ENCODE measurements at regions not wholly inside any gene's neighbourhood (a gene's known extent, or its start where the extent isn't known, plus 50 kb on each side); places are given as distances from the start of the nearest gene placed in this dataset.

DNA sequence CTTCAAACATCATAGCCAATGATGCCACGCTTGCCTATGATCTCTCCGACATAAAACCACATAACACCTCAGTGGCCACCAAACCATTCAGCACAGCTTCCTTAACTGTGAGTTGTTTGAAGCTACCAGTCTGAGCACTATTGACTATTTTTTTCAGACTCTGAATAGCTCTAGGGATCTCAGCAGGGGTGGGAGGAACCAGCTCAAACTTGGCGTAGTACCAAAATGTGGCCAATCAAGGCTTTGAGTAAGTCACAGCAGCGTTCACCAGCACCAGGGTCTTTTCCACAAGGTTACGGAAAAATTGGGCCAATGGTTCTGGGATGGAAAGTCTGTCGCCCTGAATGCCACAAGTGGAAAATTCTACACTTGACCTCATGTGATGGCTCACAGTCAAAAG is 70.6 kb downstream of the SMPDL3A start:
- peaks cover 14% of the 10 kb centered on the region for H3K27me3 Mint-ChIP-seq (ENCODE audit: low read depth)
- no peak overlapping the region for H3K27ac Mint-ChIP-seq
- H3K4me3 Mint-ChIP-seq = no peak overlapping the region
- POLR2A ChIA-PET = no interaction called here
- H3K36me3 Mint-ChIP-seq = no peaks in the 10 kb centered on the region
- CTCF ChIA-PET = interaction anchor here (2.2 kb wide), 1 partner anchor 10 kb away, joined by 5 read pairs; no protein-coding TSS in a partner anchor
- DNase-seq (ENCODE audit: low spot score) (no peak), ATAC-seq (peak; percentile 26; the same call in 1 of the 2 replicates)
- no peaks in the 10 kb centered on the region for H3K9me3 Mint-ChIP-seq
- TF ChIP-seq, protein P1, sequence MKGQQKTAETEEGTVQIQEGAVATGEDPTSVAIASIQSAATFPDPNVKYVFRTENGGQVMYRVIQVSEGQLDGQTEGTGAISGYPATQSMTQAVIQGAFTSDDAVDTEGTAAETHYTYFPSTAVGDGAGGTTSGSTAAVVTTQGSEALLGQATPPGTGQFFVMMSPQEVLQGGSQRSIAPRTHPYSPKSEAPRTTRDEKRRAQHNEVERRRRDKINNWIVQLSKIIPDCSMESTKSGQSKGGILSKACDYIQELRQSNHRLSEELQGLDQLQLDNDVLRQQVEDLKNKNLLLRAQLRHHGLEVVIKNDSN (CRISPR knock-in tag; IDR thresholded peaks at IDR 0.05) = no peak
- TF ChIP-seq, protein P2, sequence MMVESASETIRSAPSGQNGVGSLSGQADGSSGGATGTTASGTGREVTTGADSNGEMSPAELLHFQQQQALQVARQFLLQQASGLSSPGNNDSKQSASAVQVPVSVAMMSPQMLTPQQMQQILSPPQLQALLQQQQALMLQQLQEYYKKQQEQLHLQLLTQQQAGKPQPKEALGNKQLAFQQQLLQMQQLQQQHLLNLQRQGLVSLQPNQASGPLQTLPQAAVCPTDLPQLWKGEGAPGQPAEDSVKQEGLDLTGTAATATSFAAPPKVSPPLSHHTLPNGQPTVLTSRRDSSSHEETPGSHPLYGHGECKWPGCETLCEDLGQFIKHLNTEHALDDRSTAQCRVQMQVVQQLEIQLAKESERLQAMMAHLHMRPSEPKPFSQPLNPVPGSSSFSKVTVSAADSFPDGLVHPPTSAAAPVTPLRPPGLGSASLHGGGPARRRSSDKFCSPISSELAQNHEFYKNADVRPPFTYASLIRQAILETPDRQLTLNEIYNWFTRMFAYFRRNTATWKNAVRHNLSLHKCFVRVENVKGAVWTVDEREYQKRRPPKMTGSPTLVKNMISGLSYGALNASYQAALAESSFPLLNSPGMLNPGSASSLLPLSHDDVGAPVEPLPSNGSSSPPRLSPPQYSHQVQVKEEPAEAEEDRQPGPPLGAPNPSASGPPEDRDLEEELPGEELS (CRISPR knock-in tag; IDR thresholded peaks at IDR 0.05) = no peak
- TF ChIP-seq, protein P3, sequence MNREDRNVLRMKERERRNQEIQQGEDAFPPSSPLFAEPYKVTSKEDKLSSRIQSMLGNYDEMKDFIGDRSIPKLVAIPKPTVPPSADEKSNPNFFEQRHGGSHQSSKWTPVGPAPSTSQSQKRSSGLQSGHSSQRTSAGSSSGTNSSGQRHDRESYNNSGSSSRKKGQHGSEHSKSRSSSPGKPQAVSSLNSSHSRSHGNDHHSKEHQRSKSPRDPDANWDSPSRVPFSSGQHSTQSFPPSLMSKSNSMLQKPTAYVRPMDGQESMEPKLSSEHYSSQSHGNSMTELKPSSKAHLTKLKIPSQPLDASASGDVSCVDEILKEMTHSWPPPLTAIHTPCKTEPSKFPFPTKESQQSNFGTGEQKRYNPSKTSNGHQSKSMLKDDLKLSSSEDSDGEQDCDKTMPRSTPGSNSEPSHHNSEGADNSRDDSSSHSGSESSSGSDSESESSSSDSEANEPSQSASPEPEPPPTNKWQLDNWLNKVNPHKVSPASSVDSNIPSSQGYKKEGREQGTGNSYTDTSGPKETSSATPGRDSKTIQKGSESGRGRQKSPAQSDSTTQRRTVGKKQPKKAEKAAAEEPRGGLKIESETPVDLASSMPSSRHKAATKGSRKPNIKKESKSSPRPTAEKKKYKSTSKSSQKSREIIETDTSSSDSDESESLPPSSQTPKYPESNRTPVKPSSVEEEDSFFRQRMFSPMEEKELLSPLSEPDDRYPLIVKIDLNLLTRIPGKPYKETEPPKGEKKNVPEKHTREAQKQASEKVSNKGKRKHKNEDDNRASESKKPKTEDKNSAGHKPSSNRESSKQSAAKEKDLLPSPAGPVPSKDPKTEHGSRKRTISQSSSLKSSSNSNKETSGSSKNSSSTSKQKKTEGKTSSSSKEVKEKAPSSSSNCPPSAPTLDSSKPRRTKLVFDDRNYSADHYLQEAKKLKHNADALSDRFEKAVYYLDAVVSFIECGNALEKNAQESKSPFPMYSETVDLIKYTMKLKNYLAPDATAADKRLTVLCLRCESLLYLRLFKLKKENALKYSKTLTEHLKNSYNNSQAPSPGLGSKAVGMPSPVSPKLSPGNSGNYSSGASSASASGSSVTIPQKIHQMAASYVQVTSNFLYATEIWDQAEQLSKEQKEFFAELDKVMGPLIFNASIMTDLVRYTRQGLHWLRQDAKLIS (CRISPR knock-in tag; IDR thresholded peaks at IDR 0.05; ENCODE audit: borderline replicate concordance) = no peak
- TF ChIP-seq FOXP1 (CRISPR knock-in tag; IDR thresholded peaks at IDR 0.05; ENCODE audit: borderline replicate concordance) = no peak
- TF ChIP-seq TP53 (CRISPR knock-in tag; IDR thresholded peaks at IDR 0.05) = no peak
- TF ChIP-seq, protein P4, sequence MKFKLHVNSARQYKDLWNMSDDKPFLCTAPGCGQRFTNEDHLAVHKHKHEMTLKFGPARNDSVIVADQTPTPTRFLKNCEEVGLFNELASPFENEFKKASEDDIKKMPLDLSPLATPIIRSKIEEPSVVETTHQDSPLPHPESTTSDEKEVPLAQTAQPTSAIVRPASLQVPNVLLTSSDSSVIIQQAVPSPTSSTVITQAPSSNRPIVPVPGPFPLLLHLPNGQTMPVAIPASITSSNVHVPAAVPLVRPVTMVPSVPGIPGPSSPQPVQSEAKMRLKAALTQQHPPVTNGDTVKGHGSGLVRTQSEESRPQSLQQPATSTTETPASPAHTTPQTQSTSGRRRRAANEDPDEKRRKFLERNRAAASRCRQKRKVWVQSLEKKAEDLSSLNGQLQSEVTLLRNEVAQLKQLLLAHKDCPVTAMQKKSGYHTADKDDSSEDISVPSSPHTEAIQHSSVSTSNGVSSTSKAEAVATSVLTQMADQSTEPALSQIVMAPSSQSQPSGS (CRISPR knock-in tag; IDR thresholded peaks at IDR 0.05; ENCODE audit: borderline replicate concordance, low read depth) = no peak
- no peak for TF ChIP-seq TEAD1 (CRISPR knock-in tag; IDR thresholded peaks at IDR 0.05)
- TF ChIP-seq, protein P5, sequence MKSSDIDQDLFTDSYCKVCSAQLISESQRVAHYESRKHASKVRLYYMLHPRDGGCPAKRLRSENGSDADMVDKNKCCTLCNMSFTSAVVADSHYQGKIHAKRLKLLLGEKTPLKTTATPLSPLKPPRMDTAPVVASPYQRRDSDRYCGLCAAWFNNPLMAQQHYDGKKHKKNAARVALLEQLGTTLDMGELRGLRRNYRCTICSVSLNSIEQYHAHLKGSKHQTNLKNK (CRISPR knock-in tag; IDR thresholded peaks at IDR 0.05) = no peak
- TF ChIP-seq SMAD3 (CRISPR knock-in tag; IDR thresholded peaks at IDR 0.05; ENCODE audit: borderline replicate concordance) = no peak
- no peak for TF ChIP-seq ZNF138 (CRISPR knock-in tag; conservative IDR thresholded peaks at IDR 0.05)
- TF ChIP-seq, protein P6, sequence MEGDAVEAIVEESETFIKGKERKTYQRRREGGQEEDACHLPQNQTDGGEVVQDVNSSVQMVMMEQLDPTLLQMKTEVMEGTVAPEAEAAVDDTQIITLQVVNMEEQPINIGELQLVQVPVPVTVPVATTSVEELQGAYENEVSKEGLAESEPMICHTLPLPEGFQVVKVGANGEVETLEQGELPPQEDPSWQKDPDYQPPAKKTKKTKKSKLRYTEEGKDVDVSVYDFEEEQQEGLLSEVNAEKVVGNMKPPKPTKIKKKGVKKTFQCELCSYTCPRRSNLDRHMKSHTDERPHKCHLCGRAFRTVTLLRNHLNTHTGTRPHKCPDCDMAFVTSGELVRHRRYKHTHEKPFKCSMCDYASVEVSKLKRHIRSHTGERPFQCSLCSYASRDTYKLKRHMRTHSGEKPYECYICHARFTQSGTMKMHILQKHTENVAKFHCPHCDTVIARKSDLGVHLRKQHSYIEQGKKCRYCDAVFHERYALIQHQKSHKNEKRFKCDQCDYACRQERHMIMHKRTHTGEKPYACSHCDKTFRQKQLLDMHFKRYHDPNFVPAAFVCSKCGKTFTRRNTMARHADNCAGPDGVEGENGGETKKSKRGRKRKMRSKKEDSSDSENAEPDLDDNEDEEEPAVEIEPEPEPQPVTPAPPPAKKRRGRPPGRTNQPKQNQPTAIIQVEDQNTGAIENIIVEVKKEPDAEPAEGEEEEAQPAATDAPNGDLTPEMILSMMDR (IDR thresholded peaks at IDR 0.05) = no peak
- no peak for TF ChIP-seq JUN (CRISPR knock-in tag; IDR thresholded peaks at IDR 0.05)
- no peak for TF ChIP-seq SP1 (CRISPR knock-in tag; conservative IDR thresholded peaks at IDR 0.05)
- TF ChIP-seq, protein P7, sequence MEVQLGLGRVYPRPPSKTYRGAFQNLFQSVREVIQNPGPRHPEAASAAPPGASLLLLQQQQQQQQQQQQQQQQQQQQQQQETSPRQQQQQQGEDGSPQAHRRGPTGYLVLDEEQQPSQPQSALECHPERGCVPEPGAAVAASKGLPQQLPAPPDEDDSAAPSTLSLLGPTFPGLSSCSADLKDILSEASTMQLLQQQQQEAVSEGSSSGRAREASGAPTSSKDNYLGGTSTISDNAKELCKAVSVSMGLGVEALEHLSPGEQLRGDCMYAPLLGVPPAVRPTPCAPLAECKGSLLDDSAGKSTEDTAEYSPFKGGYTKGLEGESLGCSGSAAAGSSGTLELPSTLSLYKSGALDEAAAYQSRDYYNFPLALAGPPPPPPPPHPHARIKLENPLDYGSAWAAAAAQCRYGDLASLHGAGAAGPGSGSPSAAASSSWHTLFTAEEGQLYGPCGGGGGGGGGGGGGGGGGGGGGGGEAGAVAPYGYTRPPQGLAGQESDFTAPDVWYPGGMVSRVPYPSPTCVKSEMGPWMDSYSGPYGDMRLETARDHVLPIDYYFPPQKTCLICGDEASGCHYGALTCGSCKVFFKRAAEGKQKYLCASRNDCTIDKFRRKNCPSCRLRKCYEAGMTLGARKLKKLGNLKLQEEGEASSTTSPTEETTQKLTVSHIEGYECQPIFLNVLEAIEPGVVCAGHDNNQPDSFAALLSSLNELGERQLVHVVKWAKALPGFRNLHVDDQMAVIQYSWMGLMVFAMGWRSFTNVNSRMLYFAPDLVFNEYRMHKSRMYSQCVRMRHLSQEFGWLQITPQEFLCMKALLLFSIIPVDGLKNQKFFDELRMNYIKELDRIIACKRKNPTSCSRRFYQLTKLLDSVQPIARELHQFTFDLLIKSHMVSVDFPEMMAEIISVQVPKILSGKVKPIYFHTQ (CRISPR knock-in tag; IDR thresholded peaks at IDR 0.05) = no peak
- no peak for TF ChIP-seq ETV6 (CRISPR knock-in tag; IDR thresholded peaks at IDR 0.05)
- no peak for TF ChIP-seq ZNF416 (CRISPR knock-in tag; IDR thresholded peaks at IDR 0.05)
- peaks cover 27% of the 10 kb centered on the region for H3K4me1 Mint-ChIP-seq

Measured in WTC11 (cell line).